ENCODE measurements at regions not wholly inside any gene's neighbourhood (a gene's known extent, or its start where the extent isn't known, plus 50 kb on each side); places are given as distances from the start of the nearest gene placed in this dataset.

DNA sequence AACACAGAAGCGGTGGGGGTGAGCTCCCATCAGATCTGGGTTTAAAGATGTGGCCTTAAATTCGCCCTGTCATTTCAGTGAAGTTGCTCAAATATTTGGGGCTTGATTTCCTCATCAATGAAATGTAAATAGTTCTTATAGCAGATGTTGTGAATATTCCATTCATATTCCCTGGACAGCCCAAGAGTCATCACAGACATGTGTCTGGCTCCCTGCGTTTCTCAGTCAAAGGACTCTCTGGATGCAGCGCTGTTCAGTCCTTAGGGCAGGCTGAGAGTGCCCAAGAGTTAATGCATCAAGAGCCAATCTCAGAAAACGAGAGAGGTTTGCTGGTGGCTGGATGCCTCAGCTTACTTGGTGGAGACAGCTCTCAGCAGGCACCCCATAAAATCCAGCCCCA is 475.5 kb upstream of the VSTM2A start (continued):
- TF ChIP-seq, protein P1, sequence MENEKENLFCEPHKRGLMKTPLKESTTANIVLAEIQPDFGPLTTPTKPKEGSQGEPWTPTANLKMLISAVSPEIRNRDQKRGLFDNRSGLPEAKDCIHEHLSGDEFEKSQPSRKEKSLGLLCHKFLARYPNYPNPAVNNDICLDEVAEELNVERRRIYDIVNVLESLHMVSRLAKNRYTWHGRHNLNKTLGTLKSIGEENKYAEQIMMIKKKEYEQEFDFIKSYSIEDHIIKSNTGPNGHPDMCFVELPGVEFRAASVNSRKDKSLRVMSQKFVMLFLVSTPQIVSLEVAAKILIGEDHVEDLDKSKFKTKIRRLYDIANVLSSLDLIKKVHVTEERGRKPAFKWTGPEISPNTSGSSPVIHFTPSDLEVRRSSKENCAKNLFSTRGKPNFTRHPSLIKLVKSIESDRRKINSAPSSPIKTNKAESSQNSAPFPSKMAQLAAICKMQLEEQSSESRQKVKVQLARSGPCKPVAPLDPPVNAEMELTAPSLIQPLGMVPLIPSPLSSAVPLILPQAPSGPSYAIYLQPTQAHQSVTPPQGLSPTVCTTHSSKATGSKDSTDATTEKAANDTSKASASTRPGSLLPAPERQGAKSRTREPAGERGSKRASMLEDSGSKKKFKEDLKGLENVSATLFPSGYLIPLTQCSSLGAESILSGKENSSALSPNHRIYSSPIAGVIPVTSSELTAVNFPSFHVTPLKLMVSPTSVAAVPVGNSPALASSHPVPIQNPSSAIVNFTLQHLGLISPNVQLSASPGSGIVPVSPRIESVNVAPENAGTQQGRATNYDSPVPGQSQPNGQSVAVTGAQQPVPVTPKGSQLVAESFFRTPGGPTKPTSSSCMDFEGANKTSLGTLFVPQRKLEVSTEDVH (IDR thresholded peaks at IDR 0.05; ENCODE audit: low read depth, partially characterized antibody): no peak

DNA sequence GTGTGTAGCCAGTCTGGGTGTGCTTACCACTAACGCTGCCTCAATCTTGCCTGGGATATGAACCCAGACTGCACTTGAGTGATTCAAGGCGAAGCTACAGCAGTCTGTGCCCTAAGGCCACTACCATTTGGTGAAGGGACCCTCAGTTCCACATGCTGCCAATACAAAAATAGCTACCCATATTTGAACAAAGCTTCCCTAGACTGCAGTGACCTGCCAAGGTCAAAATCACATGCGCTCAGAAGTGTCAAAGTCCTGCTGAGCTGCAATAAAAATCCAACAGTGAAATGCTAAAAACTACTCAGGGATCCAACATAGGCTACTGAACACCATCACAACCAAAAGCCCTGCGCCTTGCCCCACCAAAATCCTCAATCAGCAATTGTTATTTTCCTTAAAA is 472.3 kb upstream of the VSTM2A start:
- Histone ChIP-seq H4K20me1 (ENCODE audit: control insufficient read depth, insufficient read depth) (no peaks in the 10 kb centered on the region), H3K27me3 (replicated peaks in 1 of 2; ENCODE audit: control insufficient read depth in 2 of 2, insufficient read depth in 2 of 2, low read length in 1 of 2) (no peaks in the 10 kb centered on the region), H3K9ac (ENCODE audit: control insufficient read depth, insufficient read depth, low read length) (no peak overlapping the region), H3K79me2 (ENCODE audit: control insufficient read depth, insufficient read depth, low read length) (no peaks in the 10 kb centered on the region), H3K27ac (ENCODE audit: control insufficient read depth, insufficient read depth) (no peak overlapping the region), H3K36me3 (ENCODE audit: control insufficient read depth in 2 of 2, insufficient read depth in 2 of 2, low read length in 1 of 2) (no peaks in the 10 kb centered on the region), H2AFZ (ENCODE audit: control insufficient read depth, low read depth, low read length) (no peak overlapping the region), H3K9me3 (replicated peaks; ENCODE audit: control insufficient read depth, insufficient read depth, low read length) (no peaks in the 10 kb centered on the region), H3K4me1 (ENCODE audit: control insufficient read depth, insufficient read depth, low read length) (no peaks in the 10 kb centered on the region), H3K4me3 (no peak overlapping the region), H3K4me2 (ENCODE audit: control insufficient read depth, insufficient read depth) (no peak overlapping the region)
- in situ Hi-C loops (cut with MboI) (no loop called here), intact Hi-C loops (cut with micrococcal nuclease; ENCODE audit: unreplicated experiment) (no loop called here)
- no TSS peak for BruUV-seq (replicated peaks)
- ChIA-PET SMC1A (ENCODE audit: uncharacterized antibody, unreplicated experiment) (no interaction called here), POLR2A (no interaction called here), CTCF (no interaction called here), RAD21 (ENCODE audit: unreplicated experiment) (no interaction called here)
- WGBS (ENCODE audit: insufficient coverage, insufficient replicate concordance, low lambda C conversion rate, missing lambda C conversion rate): 31% methylated on average over 4 of the region's 4 CpGs
- FAIRE-seq (no peak), DNase-seq (ENCODE audit: low read depth, low spot score) (no peak), ATAC-seq (no peak)
- no peak for TF ChIP-seq ESRRA (IDR thresholded peaks at IDR 0.05; ENCODE audit: low read length)
- TF ChIP-seq NR2F1 (conservative IDR thresholded peaks at IDR 0.05): no peak
- TF ChIP-seq RBBP5 (conservative IDR thresholded peaks at IDR 0.05): no peak
- no peak for TF ChIP-seq CHD1 (IDR thresholded peaks at IDR 0.05; ENCODE audit: low read depth, low read length)
- no peak for TF ChIP-seq NR2C1 (IDR thresholded peaks at IDR 0.05)
- TF ChIP-seq PML (IDR thresholded peaks at IDR 0.05; ENCODE audit: low read length): no peak
- TF ChIP-seq CEBPB (IDR thresholded peaks at IDR 0.05; ENCODE audit: borderline replicate concordance in 1 of 2, low read depth in 2 of 2, low read length in 2 of 2): no peak
- TF ChIP-seq, protein P2, sequence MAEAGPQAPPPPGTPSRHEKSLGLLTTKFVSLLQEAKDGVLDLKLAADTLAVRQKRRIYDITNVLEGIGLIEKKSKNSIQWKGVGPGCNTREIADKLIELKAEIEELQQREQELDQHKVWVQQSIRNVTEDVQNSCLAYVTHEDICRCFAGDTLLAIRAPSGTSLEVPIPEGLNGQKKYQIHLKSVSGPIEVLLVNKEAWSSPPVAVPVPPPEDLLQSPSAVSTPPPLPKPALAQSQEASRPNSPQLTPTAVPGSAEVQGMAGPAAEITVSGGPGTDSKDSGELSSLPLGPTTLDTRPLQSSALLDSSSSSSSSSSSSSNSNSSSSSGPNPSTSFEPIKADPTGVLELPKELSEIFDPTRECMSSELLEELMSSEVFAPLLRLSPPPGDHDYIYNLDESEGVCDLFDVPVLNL (IDR thresholded peaks at IDR 0.05; ENCODE audit: low read depth, low read length): no peak
- TF ChIP-seq ETV6 (conservative IDR thresholded peaks at IDR 0.05 in 1 of 2, IDR thresholded peaks at IDR 0.05 in 1 of 2; ENCODE audit: borderline replicate concordance in 1 of 2, low read depth in 1 of 2): no peak
- no peak for TF ChIP-seq YY1 (IDR thresholded peaks at IDR 0.05; ENCODE audit: low read depth, low read length)
- TF ChIP-seq, protein P3, sequence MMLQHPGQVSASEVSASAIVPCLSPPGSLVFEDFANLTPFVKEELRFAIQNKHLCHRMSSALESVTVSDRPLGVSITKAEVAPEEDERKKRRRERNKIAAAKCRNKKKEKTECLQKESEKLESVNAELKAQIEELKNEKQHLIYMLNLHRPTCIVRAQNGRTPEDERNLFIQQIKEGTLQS (IDR thresholded peaks at IDR 0.05; ENCODE audit: borderline replicate concordance, extremely low read depth, low read depth, low read length): no peak
- TF ChIP-seq, protein P4, sequence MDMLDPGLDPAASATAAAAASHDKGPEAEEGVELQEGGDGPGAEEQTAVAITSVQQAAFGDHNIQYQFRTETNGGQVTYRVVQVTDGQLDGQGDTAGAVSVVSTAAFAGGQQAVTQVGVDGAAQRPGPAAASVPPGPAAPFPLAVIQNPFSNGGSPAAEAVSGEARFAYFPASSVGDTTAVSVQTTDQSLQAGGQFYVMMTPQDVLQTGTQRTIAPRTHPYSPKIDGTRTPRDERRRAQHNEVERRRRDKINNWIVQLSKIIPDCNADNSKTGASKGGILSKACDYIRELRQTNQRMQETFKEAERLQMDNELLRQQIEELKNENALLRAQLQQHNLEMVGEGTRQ (IDR thresholded peaks at IDR 0.05; ENCODE audit: borderline replicate concordance, low read depth, low read length): no peak
- TF ChIP-seq FOXK2 (IDR thresholded peaks at IDR 0.05): no peak
- no peak for TF ChIP-seq LARP7 (IDR thresholded peaks at IDR 0.05)
- TF ChIP-seq, protein P5, sequence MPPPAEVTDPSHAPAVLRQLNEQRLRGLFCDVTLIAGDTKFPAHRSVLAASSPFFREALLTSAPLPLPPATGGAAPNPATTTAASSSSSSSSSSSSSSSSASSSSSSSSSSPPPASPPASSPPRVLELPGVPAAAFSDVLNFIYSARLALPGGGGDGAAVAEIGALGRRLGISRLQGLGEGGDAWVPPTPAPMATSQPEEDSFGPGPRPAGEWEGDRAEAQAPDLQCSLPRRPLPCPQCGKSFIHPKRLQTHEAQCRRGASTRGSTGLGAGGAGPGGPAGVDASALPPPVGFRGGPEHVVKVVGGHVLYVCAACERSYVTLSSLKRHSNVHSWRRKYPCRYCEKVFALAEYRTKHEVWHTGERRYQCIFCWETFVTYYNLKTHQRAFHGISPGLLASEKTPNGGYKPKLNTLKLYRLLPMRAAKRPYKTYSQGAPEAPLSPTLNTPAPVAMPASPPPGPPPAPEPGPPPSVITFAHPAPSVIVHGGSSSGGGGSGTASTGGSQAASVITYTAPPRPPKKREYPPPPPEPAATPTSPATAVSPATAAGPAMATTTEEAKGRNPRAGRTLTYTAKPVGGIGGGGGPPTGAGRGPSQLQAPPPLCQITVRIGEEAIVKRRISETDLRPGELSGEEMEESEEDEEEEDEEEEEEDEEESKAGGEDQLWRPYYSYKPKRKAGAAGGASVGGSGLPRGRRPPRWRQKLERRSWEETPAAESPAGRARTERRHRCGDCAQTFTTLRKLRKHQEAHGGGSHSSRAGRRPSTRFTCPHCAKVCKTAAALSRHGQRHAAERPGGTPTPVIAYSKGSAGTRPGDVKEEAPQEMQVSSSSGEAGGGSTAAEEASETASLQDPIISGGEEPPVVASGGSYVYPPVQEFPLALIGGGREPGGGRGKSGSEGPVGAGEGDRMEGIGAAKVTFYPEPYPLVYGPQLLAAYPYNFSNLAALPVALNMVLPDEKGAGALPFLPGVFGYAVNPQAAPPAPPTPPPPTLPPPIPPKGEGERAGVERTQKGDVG (CRISPR knock-in tag; IDR thresholded peaks at IDR 0.05): no peak
- no peak for TF ChIP-seq SREBF2 (IDR thresholded peaks at IDR 0.05; ENCODE audit: low read length)

Data from GM12878 (cell line).